ENCODE measurements at regions not wholly inside any gene's neighbourhood (a gene's known extent, or its start where the extent isn't known, plus 50 kb on each side); places are given as distances from the start of the nearest gene placed in this dataset.

- DNase-seq (ENCODE audit: low read depth), result peak; percentile 59
Measured at GRCh38 chr6:43948527-43949485, 178.4 kb downstream of the MRPL14 start.

DNA sequence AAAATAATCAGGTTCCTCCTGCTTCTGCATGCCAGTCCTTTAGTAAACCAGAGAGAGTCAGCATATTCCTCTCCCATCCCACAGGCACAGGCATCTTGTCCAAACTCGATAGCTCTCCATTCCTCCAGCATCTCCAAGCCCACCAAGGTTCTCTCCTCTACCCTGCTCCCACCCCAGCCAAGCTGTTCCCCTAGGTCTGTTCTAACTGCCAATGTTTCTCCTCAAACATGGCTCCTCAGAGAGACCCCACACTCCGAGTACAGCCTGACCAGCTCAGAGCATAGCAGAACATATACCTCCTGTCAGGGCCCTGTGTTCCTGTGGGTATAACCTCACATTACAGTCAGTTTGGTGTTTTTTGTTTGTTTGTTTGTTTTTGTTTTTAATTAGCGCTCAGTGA is 177.8 kb downstream of the VEGFA start:
- no peak for DNase-seq (ENCODE audit: low read depth)

DNA sequence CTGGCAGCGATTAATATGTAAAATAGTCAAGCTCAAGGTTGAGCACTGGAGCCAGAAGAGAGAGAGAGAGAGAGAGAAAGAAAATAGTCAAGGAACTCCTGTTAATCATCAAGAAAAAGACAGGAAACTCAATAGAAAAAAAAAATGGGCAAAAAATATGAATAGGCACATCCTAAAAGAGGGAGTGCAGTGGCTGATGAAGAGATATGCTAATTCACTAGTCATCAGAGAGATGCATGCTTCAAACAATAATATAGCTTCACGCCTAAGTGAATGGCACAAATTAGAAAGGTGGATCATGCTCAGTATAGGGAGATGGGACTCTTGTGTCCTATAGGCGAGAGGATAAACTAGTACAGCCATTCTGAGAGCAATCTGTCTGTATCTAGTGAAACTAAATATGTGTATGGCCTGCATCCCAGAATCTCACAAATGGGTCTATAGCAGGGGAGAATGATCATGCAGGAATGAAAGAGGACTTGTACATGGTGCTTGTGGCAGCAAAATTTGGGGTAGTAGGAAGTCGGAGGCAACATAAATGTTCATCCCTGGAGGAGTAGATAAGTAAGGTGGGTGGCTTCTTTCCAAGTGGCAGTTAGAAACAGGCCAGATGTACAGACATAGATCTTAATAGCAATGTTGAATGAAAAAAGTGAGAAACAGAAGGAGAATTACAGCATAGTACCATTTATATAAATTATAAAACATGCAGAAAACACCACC is 176.8 kb downstream of the VEGFA start:
- DNase-seq (ENCODE audit: low read depth), result no peak

- no peak for DNase-seq (ENCODE audit: low read depth)
Measured at GRCh38 chr6:43945768-43946080, 175.7 kb downstream of the VEGFA start.

- DNase-seq (ENCODE audit: low read depth), result no peak
Measured at GRCh38 chr6:43944908-43945767, 175.1 kb downstream of the VEGFA start.

GRCh38 chr6:43943781-43944250 is 173.8 kb downstream of the VEGFA start:
- no peak for DNase-seq (ENCODE audit: low read depth)

- DNase-seq (ENCODE audit: low read depth), result no peak
Measured at GRCh38 chr6:43943099-43943766, 173.2 kb downstream of the VEGFA start.

DNA sequence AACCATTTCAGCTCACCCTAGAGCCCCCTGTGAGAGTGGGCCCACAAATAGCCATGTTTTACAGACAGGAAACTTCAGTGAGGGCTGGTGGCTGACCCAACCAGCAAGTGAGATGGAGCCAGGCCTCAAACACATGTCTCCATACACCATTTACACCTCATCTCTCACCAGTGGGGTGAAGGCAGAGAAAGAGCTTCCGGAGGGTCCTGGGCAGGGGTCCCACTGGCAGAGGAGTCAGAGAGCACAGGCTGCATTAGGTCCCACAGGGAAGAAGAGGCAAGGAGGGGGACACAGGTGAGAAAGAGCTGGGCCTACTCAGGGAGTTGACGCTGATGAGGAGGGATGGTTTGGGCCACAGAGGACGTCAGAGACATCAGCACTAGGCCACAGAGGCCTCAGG is 172.6 kb downstream of the VEGFA start:
- no peak for DNase-seq (ENCODE audit: low read depth)

DNA sequence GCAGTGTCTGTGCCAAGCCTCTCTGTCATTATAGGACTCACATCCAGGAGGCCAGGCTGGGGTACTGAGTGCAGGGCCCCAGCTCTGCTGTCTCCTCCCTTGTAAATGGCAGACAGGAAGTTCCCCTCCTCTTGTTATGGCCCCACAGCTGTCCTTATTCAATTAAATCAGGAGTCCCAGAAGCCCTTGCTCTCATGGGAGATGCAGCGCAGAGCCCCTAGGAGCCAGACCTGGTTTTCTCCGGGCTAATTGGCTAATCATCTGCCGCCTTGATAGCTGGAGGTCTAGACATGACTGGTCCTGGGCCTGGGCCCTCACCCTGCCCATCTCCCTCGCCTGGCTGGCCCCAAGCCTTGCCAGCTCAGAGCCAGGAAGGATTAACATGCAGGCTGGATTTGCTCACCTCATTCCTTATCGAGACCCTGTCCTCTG is 172.0 kb downstream of the VEGFA start:
- no peak for DNase-seq (ENCODE audit: low read depth)

GRCh38 chr6:43941174-43941573 is 171.2 kb downstream of the VEGFA start:
- no peak for DNase-seq (ENCODE audit: low read depth)

GRCh38 chr6:43940393-43941087 is 170.5 kb downstream of the VEGFA start:
- DNase-seq (ENCODE audit: low read depth), result no peak

DNA sequence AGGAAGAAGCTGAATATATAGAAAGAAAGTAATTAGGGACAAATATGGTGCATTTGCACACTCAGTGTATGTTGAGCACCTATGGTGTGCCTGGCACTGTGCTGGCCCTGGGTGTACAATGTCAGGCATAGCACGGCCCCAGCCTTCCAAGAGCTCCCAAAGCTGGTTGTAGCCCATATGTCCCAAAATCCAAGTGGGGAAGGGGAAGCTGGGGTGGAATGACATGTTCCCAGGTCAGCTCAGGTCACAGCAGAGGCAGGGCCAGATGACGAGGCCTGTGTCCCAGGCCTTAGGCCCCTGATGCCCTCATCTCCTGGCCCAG is 170.0 kb downstream of the VEGFA start:
- no peak for DNase-seq (ENCODE audit: low read depth)

GRCh38 chr6:43939281-43940070 is 169.5 kb downstream of the VEGFA start:
- no peak for DNase-seq (ENCODE audit: low read depth)

- DNase-seq (ENCODE audit: low read depth), result no peak
Measured at GRCh38 chr6:43938178-43939105, 168.4 kb downstream of the VEGFA start.

- no peak for DNase-seq (ENCODE audit: low read depth)
Measured at GRCh38 chr6:43937236-43938177, 167.5 kb downstream of the VEGFA start.

DNA sequence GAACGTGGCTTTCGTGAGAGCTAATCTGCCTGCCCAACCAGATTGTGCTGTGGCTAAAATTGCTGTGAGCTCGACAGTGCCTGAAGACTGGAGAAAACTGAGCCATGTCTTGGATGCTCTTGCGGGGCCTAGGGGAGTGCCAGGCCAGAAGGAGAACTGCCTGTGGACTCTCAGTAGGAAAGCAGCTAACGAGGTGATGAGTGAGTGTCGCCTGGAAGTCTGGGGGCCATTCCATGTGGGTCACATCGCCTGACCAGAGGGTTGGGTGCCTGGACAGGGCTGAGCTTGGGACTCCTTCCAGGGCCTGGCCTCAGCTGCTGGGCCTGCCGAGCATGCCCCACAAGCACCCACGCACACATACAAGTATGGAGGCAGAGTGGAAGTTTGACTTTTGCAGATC is 166.5 kb downstream of the VEGFA start:
- no peak for DNase-seq (ENCODE audit: low read depth)

DNA sequence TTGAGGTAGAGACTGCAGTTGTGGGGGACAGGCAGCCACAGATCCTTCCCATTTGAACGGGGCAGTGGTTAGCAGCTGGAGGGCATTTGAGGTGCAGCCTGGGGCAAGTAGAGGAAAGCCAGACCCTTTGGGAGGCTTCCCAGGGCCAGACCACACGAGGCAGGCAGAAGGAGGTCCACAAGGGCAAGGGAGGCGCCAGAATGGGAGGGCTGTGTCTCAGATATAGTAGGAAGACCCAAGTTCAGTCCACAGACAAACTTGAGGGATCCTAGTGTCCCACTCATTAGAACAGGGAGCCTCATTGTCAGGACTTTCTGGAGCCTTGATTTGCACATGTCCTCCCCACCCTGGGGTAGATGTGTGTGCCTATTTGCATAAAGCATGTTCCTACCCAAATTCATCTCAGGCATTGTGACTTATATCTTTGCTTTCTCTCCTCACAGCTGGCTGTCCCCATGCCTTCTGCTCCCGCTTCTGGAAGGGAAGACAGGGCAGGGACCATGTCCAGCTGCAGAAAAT is 166.0 kb downstream of the VEGFA start:
- no peak for DNase-seq (ENCODE audit: low read depth)

Measured in fibroblast of gingiva (primary cell).